ENCODE measurements at regions not wholly inside any gene's neighbourhood (a gene's known extent, or its start where the extent isn't known, plus 50 kb on each side); places are given as distances from the start of the nearest gene placed in this dataset.

DNA sequence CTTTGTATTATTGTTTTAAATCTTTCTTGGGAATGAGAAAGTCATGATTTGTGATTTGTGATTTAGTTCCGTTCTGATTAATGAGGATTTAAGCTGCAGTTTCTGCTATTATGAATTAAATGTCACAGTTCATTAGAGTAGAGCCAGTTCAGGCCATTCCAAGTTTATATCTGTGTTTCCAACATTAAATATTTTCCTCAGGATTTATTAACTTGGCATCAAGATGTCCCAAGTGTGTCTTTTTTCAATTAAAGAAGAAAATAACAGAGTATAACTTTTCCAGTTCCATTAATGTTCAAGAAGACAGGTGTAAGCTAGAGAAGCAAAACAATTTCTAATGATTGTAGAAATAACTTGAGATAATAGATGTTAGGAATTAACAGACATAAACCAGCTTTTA is 1183.2 kb upstream of the CELF2 start:
- in situ Hi-C loops (cut with MboI; ENCODE audit: low pct_unique_long_range_greater_than_20kb, low sequenced_read_pairs, unreplicated experiment) = no loop called here
- no peak for DNase-seq (ENCODE audit: low spot score)
- no peak for TF ChIP-seq CTCF (IDR thresholded peaks at IDR 0.05; ENCODE audit: extremely low read depth, insufficient read depth, missing control alignments)

- TF ChIP-seq CTCF (IDR thresholded peaks at IDR 0.05; ENCODE audit: extremely low read depth, insufficient read depth, missing control alignments) = no peak
- in situ Hi-C loops (cut with MboI; ENCODE audit: low pct_unique_long_range_greater_than_20kb, low sequenced_read_pairs, unreplicated experiment) = no loop called here
- no peak for DNase-seq (ENCODE audit: low spot score)
Measured at GRCh38 chr10:9845075-9845474, 1172.6 kb upstream of the CELF2 start.

DNA sequence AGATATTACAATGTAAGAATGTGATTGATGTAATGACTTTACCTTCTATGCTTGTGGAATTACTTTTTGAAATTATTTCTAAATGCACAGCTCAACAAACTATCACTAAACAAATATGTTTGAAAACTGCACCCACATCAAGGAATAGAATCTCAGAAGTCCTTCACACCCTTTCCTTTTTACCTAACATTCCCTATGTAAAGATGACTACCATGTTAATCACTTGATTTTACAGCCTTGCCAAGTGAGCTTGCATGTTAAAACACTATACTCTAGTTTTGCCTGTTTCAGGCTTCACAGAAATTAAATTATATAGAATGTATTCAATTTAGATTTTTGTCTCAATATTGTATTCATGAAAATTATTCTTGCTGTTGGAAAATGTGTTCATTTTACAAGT is 1169.4 kb upstream of the CELF2 start:
- no peak for TF ChIP-seq CTCF (IDR thresholded peaks at IDR 0.05; ENCODE audit: extremely low read depth, insufficient read depth, missing control alignments)
- in situ Hi-C loops (cut with MboI; ENCODE audit: low pct_unique_long_range_greater_than_20kb, low sequenced_read_pairs, unreplicated experiment) = no loop called here
- DNase-seq (ENCODE audit: low spot score) = no peak

DNA sequence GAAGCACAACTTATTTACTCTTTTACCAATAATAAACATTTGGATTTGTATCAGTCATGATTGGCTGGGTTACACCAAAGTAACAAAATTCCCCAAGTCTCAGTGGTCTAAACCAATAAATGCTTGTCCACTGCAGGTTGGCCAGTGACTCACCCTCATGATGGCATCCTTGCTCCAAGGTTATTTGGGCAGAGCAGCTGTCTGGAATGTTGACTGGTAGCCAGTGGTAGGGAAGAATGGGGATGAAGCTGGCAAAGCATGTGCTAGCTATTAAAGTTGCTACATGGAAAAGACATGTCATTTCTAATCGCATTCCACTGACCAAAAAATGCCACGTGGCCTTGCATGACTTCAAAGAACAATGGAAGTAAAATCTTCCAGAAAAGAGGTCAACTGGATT is 1168.7 kb upstream of the CELF2 start:
- TF ChIP-seq CTCF (IDR thresholded peaks at IDR 0.05; ENCODE audit: extremely low read depth, insufficient read depth, missing control alignments) = no peak
- DNase-seq (ENCODE audit: low spot score) = no peak
- in situ Hi-C loops (cut with MboI; ENCODE audit: low pct_unique_long_range_greater_than_20kb, low sequenced_read_pairs, unreplicated experiment) = no loop called here

DNA sequence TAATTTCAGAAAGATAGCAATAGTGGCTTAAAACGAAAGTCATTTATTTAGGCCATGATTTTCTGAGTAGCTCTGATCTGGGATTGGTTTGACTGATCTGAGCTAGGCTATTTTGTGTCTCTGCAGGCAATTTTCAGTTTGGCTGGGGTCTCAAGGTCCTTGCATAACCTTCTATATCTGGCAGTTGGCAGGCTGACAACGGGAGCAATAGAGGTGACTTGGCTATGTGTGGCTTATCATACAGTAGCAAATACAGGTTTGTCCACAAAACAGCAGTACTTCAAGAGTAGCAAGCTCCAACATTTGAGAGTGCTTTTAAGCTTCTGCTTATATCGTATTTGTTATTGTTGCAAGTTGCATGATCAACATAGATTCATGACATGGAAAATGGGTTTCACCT is 1167.3 kb upstream of the CELF2 start:
- in situ Hi-C loops (cut with MboI; ENCODE audit: low pct_unique_long_range_greater_than_20kb, low sequenced_read_pairs, unreplicated experiment) = no loop called here
- DNase-seq (ENCODE audit: low spot score) = no peak
- TF ChIP-seq CTCF (IDR thresholded peaks at IDR 0.05; ENCODE audit: extremely low read depth, insufficient read depth, missing control alignments) = no peak

GRCh38 chr10:9851808-9852207 is 1165.9 kb upstream of the CELF2 start:
- TF ChIP-seq CTCF (IDR thresholded peaks at IDR 0.05; ENCODE audit: extremely low read depth, insufficient read depth, missing control alignments) = no peak
- in situ Hi-C loops (cut with MboI; ENCODE audit: low pct_unique_long_range_greater_than_20kb, low sequenced_read_pairs, unreplicated experiment) = no loop called here
- no peak for DNase-seq (ENCODE audit: low spot score)

Data from GM13977 (cell line).